ENCODE measurements at regions not wholly inside any gene's neighbourhood (a gene's known extent, or its start where the extent isn't known, plus 50 kb on each side); places are given as distances from the start of the nearest gene placed in this dataset.

- TF ChIP-seq CTCF (conservative IDR thresholded peaks at IDR 0.05; ENCODE audit: low read length) (no peak), EZH2phosphoT487 (IDR thresholded peaks at IDR 0.05; ENCODE audit: borderline replicate concordance, low read depth, low read length) (no peak)
- intact Hi-C loops (cut with micrococcal nuclease; ENCODE audit: unreplicated experiment): no loop called here
- no TSS peak for BruUV-seq (replicated peaks)
Observed at GRCh38 chr9:99591770-99592169, 229.9 kb upstream of the NR4A3 start.

GRCh38 chr9:99592834-99593574 is 228.7 kb upstream of the NR4A3 start:
- Histone ChIP-seq H3K4me1 (ENCODE audit: insufficient read depth, low read length, poor library complexity, severe bottlenecking) (peaks cover 9% of the 10 kb centered on the region), H3K79me2 (ENCODE audit: insufficient read depth, low read depth, low read length) (no peaks in the 10 kb centered on the region), H3K9me2 (ENCODE audit: insufficient read depth, low read length) (no peaks in the 10 kb centered on the region), H2AFZ (ENCODE audit: low read length) (no peak overlapping the region), H3K27ac (ENCODE audit: low read depth, low read length, poor library complexity, severe bottlenecking) (no peak overlapping the region), H3K4me3 (ENCODE audit: low read depth, low read length, poor library complexity, severe bottlenecking) (no peak overlapping the region), H3K36me3 (ENCODE audit: insufficient read depth, low read length) (no peaks in the 10 kb centered on the region), H3K4me2 (ENCODE audit: low read length) (no peak overlapping the region), H3K9me3 (ENCODE audit: low read length) (peaks cover 5% of the 10 kb centered on the region; the same call in 1 of the 2 replicates), H4K20me1 (ENCODE audit: insufficient read depth, low read length) (no peaks in the 10 kb centered on the region)
- ChIA-PET CTCF (ENCODE audit: unreplicated experiment) (no interaction called here), POLR2A (interaction anchor here (0.9 to 1.2 kb wide), 4 partner anchors 10 to 131 kb away, joined by 3 to 4 read pairs (median 3); no protein-coding TSS in a partner anchor)
- intact Hi-C loops (cut with micrococcal nuclease; ENCODE audit: unreplicated experiment): no loop called here
- TF ChIP-seq EZH2phosphoT487 (IDR thresholded peaks at IDR 0.05; ENCODE audit: borderline replicate concordance, low read depth, low read length) (no peak), CTCF (conservative IDR thresholded peaks at IDR 0.05; ENCODE audit: low read length) (no peak)
- DNase-seq (ENCODE audit: low spot score): no peak
- no TSS peak for BruUV-seq (replicated peaks)

More at GRCh38 chr9:99591770-99592169, 229.9 kb upstream of the NR4A3 start:
- H3K79me2 ChIP-seq (ENCODE audit: insufficient read depth, low read depth, low read length): no peaks in the 10 kb centered on the region
- no peak for DNase-seq (ENCODE audit: low spot score)
- CTCF ChIA-PET (ENCODE audit: unreplicated experiment): no interaction called here
- no peaks in the 10 kb centered on the region for H4K20me1 ChIP-seq (ENCODE audit: insufficient read depth, low read length)
- peaks cover 5% of the 10 kb centered on the region; the same call in 1 of the 2 replicates for H3K9me3 ChIP-seq (ENCODE audit: low read length)
- POLR2A ChIA-PET: no interaction called here
- H3K9me2 ChIP-seq (ENCODE audit: insufficient read depth, low read length): no peaks in the 10 kb centered on the region
- no peak overlapping the region for H3K27ac ChIP-seq (ENCODE audit: low read depth, low read length, poor library complexity, severe bottlenecking)
- no peaks in the 10 kb centered on the region for H3K36me3 ChIP-seq (ENCODE audit: insufficient read depth, low read length)
- no peak overlapping the region for H2AFZ ChIP-seq (ENCODE audit: low read length)
- no peak overlapping the region for H3K4me3 ChIP-seq (ENCODE audit: low read depth, low read length, poor library complexity, severe bottlenecking)
- peaks cover 9% of the 10 kb centered on the region for H3K4me1 ChIP-seq (ENCODE audit: insufficient read depth, low read length, poor library complexity, severe bottlenecking)
- H3K4me2 ChIP-seq (ENCODE audit: low read length): no peak overlapping the region

GRCh38 chr9:99593610-99594009 is 228.1 kb upstream of the NR4A3 start:
- Histone ChIP-seq H3K4me3 (ENCODE audit: low read depth, low read length, poor library complexity, severe bottlenecking) (no peak overlapping the region), H3K36me3 (ENCODE audit: insufficient read depth, low read length) (no peaks in the 10 kb centered on the region), H3K79me2 (ENCODE audit: insufficient read depth, low read depth, low read length) (no peaks in the 10 kb centered on the region), H2AFZ (ENCODE audit: low read length) (no peak overlapping the region; the same call in 1 of the 2 replicates), H3K27ac (ENCODE audit: low read depth, low read length, poor library complexity, severe bottlenecking) (no peak overlapping the region), H4K20me1 (ENCODE audit: insufficient read depth, low read length) (no peaks in the 10 kb centered on the region), H3K9me2 (ENCODE audit: insufficient read depth, low read length) (no peaks in the 10 kb centered on the region), H3K4me1 (ENCODE audit: insufficient read depth, low read length, poor library complexity, severe bottlenecking) (peaks cover 9% of the 10 kb centered on the region), H3K9me3 (ENCODE audit: low read length) (peaks cover 5% of the 10 kb centered on the region; the same call in 1 of the 2 replicates), H3K4me2 (ENCODE audit: low read length) (no peak overlapping the region)
- no peak for TF ChIP-seq EZH2phosphoT487 (IDR thresholded peaks at IDR 0.05; ENCODE audit: borderline replicate concordance, low read depth, low read length)
- TF ChIP-seq CTCF (conservative IDR thresholded peaks at IDR 0.05; ENCODE audit: low read length): no peak
- intact Hi-C loops (cut with micrococcal nuclease; ENCODE audit: unreplicated experiment): no loop called here
- POLR2A ChIA-PET: interaction anchor here (0.6 to 1.2 kb wide), 4 partner anchors 11 to 265 kb away, joined by 3 to 4 read pairs (median 4); no protein-coding TSS in a partner anchor
- no peak for DNase-seq (ENCODE audit: low spot score)
- no TSS peak for BruUV-seq (replicated peaks)
- CTCF ChIA-PET (ENCODE audit: unreplicated experiment): no interaction called here
